Right lobe of liver (tissue), 6 donors: ENCODE measurements at regions not wholly inside any gene's neighbourhood (a gene's known extent, or its start where the extent isn't known, plus 50 kb on each side); places are given as distances from the start of the nearest gene placed in this dataset.
"Not testable (repeated sequence)": the region's sequence is repeated elsewhere in the genome, so short reads cannot be mapped to it uniquely, and the experiment has no call there.

Experiments used
- ATAC-seq, 4 donors: fragments of 200-7000 bp; cut with Tn5 transposase; one replicate each; pipeline ENCODE4 v1.9.1; 2020; ENCODE audit warnings: mild to moderate bottlenecking in 4 of 4, moderate library complexity in 4 of 4
- DNase-seq, 3 donors: peaks; one replicate each; pipeline ENCODE4 v3.0.0-alpha.2; 2020
- H3K27ac ChIP-seq, 3 donors: fragments of 200-600 bp; one replicate each; pipeline ENCODE4 v1.8.0; 2022
- H3K27me3 ChIP-seq, 2 donors: fragments of 200-600 bp; one replicate each; pipeline ENCODE4 v1.8.0; 2022
- H3K36me3 ChIP-seq, 4 donors: fragments of 200-600 bp; sonication (generic) in 1 of 4; one replicate each; pipeline versions ENCODE4 v1.5.1 to v1.8.0; 2017 to 2022; ENCODE audit warnings: control low read depth in 1 of 4
- H3K4me1 ChIP-seq, 4 donors: fragments of 200-600 bp; sonication (generic) in 1 of 4; one replicate each; pipeline versions ENCODE4 v1.5.1 to v1.8.0; 2017 to 2022; ENCODE audit warnings: control low read depth in 1 of 4
- H3K4me3 ChIP-seq, 3 donors: fragments of 200-600 bp; one replicate each; pipeline ENCODE4 v1.8.0; 2022
- H3K9me3 ChIP-seq, 4 donors: fragments of 200-600 bp; sonication (generic) in 1 of 4; one replicate each; pipeline versions ENCODE4 v1.5.1 to v1.8.0; 2017 to 2022; ENCODE audit warnings: control low read depth in 1 of 4
- CTCF ChIP-seq, 4 donors: fragments of 200-600 bp in 3 of 4; fragments of 450-650 bp in 1 of 4; IDR thresholded peaks; one replicate each; pipeline versions ENCODE4 v1.5.1 to v1.8.0; 2016 to 2022; ENCODE audit warnings: antibody characterized with exemption in 4 of 4, mild to moderate bottlenecking in 2 of 4
- POLR2A ChIP-seq: fragments of 450-650 bp; IDR thresholded peaks from one replicate; pipeline ENCODE4 v1.6.1; 2017; ENCODE audit warnings: antibody characterized with exemption, mild to moderate bottlenecking
- WGBS: methylation state at CpG from one replicate; pipeline ENCODE4 v1.1.6; 2018; ENCODE audit warnings: low coverage, low lambda C conversion rate; ENCODE audit not compliant: insufficient coverage; ENCODE audit errors: missing lambda C conversion rate; 5-methylcytosine and 5-hydroxymethylcytosine counted together
- intact Hi-C, 2 donors: fragments of 100-400 bp; cut with DNase I; formaldehyde crosslinking; loops; one replicate each; pipeline versions ENCODE4 v1.11.2 to v1.14.1; 2022
- donor health status: DM: no; HTN: yes; CAD: no.
- donor health status: DM: no; HTN: no; CAD: no.
- donor health status: DM: no; HTN: no; CAD: no.
- donor health status: DM: no; HTN: yes; CAD: no.
- donor health status: DM: no; HTN: yes; CAD: no.

DNA sequence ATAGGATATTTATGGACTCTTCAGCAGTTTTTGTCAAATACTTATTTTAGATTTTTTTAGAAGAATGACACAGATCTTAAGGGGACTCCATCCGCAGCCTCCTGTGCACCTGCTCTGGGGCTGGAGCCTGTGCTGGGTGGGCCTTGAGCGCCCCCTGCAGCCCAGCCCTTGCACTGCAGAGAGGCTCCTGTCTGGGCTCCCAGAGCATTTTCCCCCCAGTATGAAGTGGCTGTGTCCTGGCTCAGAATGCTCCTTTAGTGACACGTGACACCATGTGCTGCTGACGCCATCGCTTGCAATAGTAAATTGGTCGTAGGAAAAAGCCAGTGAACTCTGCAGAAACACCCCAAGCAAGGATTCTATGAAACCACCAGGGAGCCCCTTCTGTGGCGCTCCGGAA lies 479.7 kb downstream of the TMEM121 start:
- not testable (repeated sequence) for H3K4me3 ChIP-seq

GRCh38 chr14:106006716-106007115 lies 480.3 kb downstream of the TMEM121 start:
- H3K27me3 ChIP-seq, ATAC-seq, DNase-seq, H3K36me3 ChIP-seq, H3K9me3 ChIP-seq, H3K27ac ChIP-seq, H3K4me1 ChIP-seq, H3K4me3 ChIP-seq, intact Hi-C loops: not testable (repeated sequence)
- no CpG with 5 or more reads among the region's 10 CpGs for WGBS

More for the DNA sequence above, 479.7 kb downstream of the TMEM121 start:
- DNase-seq, H3K36me3 ChIP-seq, intact Hi-C loops, H3K27me3 ChIP-seq, H3K27ac ChIP-seq, H3K9me3 ChIP-seq, H3K4me1 ChIP-seq: not testable (repeated sequence)
- WGBS: 13% methylated on average over 3 of the region's 8 CpGs
- peak; percentile 33 to 58 (median 52) for TF ChIP-seq CTCF (IDR thresholded peaks at IDR 0.05)
- ATAC-seq: peak in 1 of 4 donors; percentile 28

DNA sequence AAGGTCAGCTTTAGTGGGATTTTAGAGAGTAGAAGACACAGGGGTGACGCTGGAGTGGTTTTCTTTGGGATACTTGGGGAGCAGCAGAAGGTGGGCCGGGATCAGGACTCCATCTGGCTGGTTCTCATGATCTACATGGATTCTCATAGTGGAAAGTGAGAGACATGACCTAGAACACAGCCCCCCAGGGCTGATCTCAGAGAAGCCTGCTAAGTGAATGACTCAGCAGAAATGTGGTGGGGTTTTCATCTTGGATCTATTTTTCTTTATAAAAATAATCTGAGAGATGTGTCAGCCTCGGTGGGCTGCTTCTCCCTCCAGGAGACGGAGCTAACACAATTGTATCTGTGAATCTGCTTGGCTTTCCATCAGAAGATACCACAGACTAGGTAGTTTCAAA lies 484.4 kb downstream of the TMEM121 start:
- no peaks in the 10 kb centered on the region for H3K4me1 ChIP-seq
- H3K4me3 ChIP-seq: no peak overlapping the region
- no peak for ATAC-seq
- intact Hi-C loops: no loop called here
- DNase-seq: no peak
- H3K9me3 ChIP-seq: no peaks in the 10 kb centered on the region
- 41% methylated on average over 4 of the region's 4 CpGs for WGBS
- H3K27ac ChIP-seq: no peak overlapping the region
- TF ChIP-seq CTCF (IDR thresholded peaks at IDR 0.05) (no peak), POLR2A (no peak)
- no peaks in the 10 kb centered on the region for H3K27me3 ChIP-seq
- H3K36me3 ChIP-seq: no peaks in the 10 kb centered on the region

DNA sequence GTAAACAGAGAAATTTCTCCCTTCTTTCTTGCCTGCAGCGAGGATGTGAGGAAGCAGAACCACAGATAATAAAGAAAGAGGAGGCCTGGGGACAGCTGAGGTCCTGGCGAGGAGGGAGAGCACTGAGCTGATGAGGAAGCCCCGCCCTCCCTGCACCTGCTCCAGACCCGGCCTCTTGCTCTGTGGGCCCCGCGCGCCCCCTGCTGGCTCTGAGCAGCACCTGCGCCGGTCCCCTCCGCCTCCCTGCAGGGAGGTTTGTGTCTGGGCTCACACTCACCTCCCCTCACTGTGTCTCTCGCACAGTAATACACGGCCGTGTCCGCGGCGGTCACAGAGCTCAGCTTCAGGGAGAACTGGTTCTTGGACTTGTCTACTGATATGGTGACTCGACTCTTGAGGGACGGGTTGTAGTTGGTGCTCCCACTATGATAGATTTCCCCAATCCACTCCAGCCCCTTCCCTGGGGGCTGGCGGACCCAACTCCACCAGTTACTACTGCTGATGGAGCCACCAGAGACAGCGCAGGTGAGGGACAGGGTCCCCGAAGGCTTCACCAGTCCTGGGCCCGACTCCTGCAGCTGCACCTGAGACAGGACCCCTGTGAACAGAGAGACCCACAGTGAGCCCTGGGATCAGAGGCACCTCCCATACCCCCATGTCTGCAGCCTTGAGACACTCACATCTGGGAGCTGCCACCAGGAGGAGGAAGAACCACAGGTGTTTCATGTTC lies 485.4 kb downstream of the TMEM121 start:
- 27% methylated on average over 2 of the region's 22 CpGs for WGBS
- H3K36me3 ChIP-seq, H3K27ac ChIP-seq, H3K9me3 ChIP-seq, intact Hi-C loops, H3K4me1 ChIP-seq, H3K27me3 ChIP-seq, H3K4me3 ChIP-seq: not testable (repeated sequence)
- TF ChIP-seq CTCF (IDR thresholded peaks at IDR 0.05): peak; percentile 34 to 68 (median 56)
- peak in 1 of 3 donors; percentile 75 for DNase-seq
- ATAC-seq: peak in 3 of 4 donors; percentile 49 to 64 (median 52)

GRCh38 chr14:106012361-106012725 lies 486.0 kb downstream of the TMEM121 start:
- H3K27me3 ChIP-seq, intact Hi-C loops, H3K36me3 ChIP-seq, DNase-seq, H3K27ac ChIP-seq, ATAC-seq, H3K4me3 ChIP-seq, H3K4me1 ChIP-seq, H3K9me3 ChIP-seq: not testable (repeated sequence)
- WGBS: 51% methylated on average over 3 of the region's 3 CpGs
